ENCODE measurements at regions not wholly inside any gene's neighbourhood (a gene's known extent, or its start where the extent isn't known, plus 50 kb on each side); places are given as distances from the start of the nearest gene placed in this dataset.
A peak's percentile ranks its signal among the peaks of the same experiment; 100 is the strongest.

GRCh38 chr2:48145845-48146452 lies 168.5 kb upstream of the FOXN2 start:
- no peak for FAIRE-seq

GRCh38 chr2:48146552-48146951 lies 167.9 kb upstream of the FOXN2 start:
- no peak for FAIRE-seq

- peak; percentile 34 for FAIRE-seq
These were observed 166.8 kb upstream of the FOXN2 start for GRCh38 chr2:48147719-48148118.

- FAIRE-seq: no peak
These were observed 165.5 kb upstream of the FOXN2 start for GRCh38 chr2:48148841-48149430.

- peak; percentile 76 for FAIRE-seq
These were observed 157.3 kb upstream of the FOXN2 start for GRCh38 chr2:48157150-48157549.

- no peak for FAIRE-seq
These were observed 152.9 kb upstream of the FOXN2 start for GRCh38 chr2:48161628-48162027.

- no peak for FAIRE-seq
These were observed 151.7 kb upstream of the FOXN2 start for GRCh38 chr2:48162742-48163141.

GRCh38 chr2:48165070-48165753 lies 149.3 kb upstream of the FOXN2 start:
- no peak for FAIRE-seq

GRCh38 chr2:48169141-48169592 lies 145.3 kb upstream of the FOXN2 start:
- FAIRE-seq: no peak

- no peak for FAIRE-seq
These were observed 144.2 kb upstream of the FOXN2 start for GRCh38 chr2:48170281-48170680.

- FAIRE-seq: no peak
These were observed 141.3 kb upstream of the FOXN2 start for GRCh38 chr2:48173141-48173540.

- no peak for FAIRE-seq
These were observed 140.0 kb upstream of the FOXN2 start for GRCh38 chr2:48174503-48174902.

GRCh38 chr2:48175254-48175653 lies 139.2 kb upstream of the FOXN2 start:
- no peak for FAIRE-seq

GRCh38 chr2:48175656-48176055 lies 138.8 kb upstream of the FOXN2 start:
- FAIRE-seq: no peak

GRCh38 chr2:48176876-48177275 lies 137.6 kb upstream of the FOXN2 start:
- no peak for FAIRE-seq

GRCh38 chr2:48178611-48179010 lies 135.9 kb upstream of the FOXN2 start:
- no peak for FAIRE-seq

GRCh38 chr2:48180557-48180956 lies 133.9 kb upstream of the FOXN2 start:
- FAIRE-seq: no peak

GRCh38 chr2:48183276-48183675 lies 131.2 kb upstream of the FOXN2 start:
- FAIRE-seq: no peak

- no peak for FAIRE-seq
These were observed 130.5 kb upstream of the FOXN2 start for GRCh38 chr2:48183991-48184390.

- no peak for FAIRE-seq
These were observed 127.0 kb upstream of the FOXN2 start for GRCh38 chr2:48187503-48187902.

GRCh38 chr2:48189552-48190228 lies 124.8 kb upstream of the FOXN2 start:
- FAIRE-seq: no peak

GRCh38 chr2:48190230-48190629 lies 124.3 kb upstream of the FOXN2 start:
- FAIRE-seq: no peak

GRCh38 chr2:48194641-48195040 lies 119.8 kb upstream of the FOXN2 start:
- FAIRE-seq: no peak

GRCh38 chr2:48195169-48195568 lies 119.3 kb upstream of the FOXN2 start:
- FAIRE-seq: no peak
